GM12878 (cell line): ENCODE measurements at regions not wholly inside any gene's neighbourhood (a gene's known extent, or its start where the extent isn't known, plus 50 kb on each side); places are given as distances from the start of the nearest gene placed in this dataset.

Experiments used
- BCL11A ChIP-seq: IDR thresholded peaks from 2 replicates; pipeline ENCODE4 v1.6.1; 2011; ENCODE audit warnings: low read depth, low read length
- EZH2 ChIP-seq: IDR thresholded peaks from 2 replicates; pipeline ENCODE4 v1.6.1; 2012; ENCODE audit warnings: low read depth, mild to moderate bottlenecking, control low read depth, inconsistent platforms, low read length, borderline replicate concordance; ENCODE audit not compliant: control insufficient read depth
- NR2C1 ChIP-seq: fragments of 450-650 bp; IDR thresholded peaks from 2 replicates; pipeline ENCODE4 v1.6.1; 2017; ENCODE audit warnings: antibody characterized with exemption, mild to moderate bottlenecking, moderate library complexity
- TF ChIP-seq, protein P1 (sequence below), 3 experiments: IDR thresholded peaks in 2 of 3; conservative IDR thresholded peaks in 1 of 3; 2 replicates each; pipeline ENCODE4 v1.5.1; 2011; ENCODE audit warnings: low read depth in 3 of 3, low read length in 3 of 3, mild to moderate bottlenecking in 3 of 3, control low read depth in 2 of 3, moderate library complexity in 2 of 3, inconsistent platforms in 1 of 3, mixed read lengths in 1 of 3; ENCODE audit not compliant: control insufficient read depth in 2 of 3, insufficient read depth in 1 of 3; ENCODE audit errors: extremely low read depth in 1 of 3

DNA sequence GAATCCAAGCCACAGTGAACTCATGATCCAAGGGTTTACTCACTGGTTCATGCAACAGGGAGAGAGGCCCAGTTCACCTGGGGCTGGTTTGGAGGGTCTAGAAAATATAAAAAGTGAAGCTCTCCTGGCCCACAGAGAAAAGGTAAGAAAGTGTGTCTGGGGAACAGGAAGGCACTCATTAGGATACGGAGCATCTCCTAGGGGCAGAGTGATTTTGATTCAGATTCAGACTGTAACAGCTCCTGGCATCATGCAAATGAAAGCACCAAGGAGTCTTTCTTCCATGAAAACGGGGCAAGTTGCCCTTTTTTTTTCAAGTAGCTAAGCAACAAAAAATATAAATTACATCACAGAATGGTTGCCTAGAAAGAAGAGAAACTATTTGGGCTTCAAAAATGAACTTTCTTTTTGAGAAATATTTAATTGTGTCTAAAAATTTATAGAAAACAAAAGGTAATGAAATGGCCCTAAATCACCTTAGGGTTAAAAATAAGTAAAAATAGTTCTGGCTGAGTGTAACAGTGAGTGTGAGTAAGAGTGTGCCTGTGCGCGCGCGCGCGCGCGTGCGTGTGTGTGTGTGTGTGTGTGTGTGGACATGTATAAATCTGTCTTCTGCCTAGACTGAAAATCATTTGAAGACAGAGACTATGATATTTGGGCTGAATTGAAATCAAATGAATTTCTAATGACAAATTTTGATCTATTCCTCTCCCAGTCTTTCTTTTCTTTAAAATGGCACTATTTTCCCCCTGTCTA is 177.8 kb upstream of the ZNF462 start:
- TF ChIP-seq BCL11A: no peak
- TF ChIP-seq, protein P1, sequence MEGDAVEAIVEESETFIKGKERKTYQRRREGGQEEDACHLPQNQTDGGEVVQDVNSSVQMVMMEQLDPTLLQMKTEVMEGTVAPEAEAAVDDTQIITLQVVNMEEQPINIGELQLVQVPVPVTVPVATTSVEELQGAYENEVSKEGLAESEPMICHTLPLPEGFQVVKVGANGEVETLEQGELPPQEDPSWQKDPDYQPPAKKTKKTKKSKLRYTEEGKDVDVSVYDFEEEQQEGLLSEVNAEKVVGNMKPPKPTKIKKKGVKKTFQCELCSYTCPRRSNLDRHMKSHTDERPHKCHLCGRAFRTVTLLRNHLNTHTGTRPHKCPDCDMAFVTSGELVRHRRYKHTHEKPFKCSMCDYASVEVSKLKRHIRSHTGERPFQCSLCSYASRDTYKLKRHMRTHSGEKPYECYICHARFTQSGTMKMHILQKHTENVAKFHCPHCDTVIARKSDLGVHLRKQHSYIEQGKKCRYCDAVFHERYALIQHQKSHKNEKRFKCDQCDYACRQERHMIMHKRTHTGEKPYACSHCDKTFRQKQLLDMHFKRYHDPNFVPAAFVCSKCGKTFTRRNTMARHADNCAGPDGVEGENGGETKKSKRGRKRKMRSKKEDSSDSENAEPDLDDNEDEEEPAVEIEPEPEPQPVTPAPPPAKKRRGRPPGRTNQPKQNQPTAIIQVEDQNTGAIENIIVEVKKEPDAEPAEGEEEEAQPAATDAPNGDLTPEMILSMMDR (IDR thresholded peaks at IDR 0.05 in 2 of 3, conservative IDR thresholded peaks at IDR 0.05 in 1 of 3; ENCODE audit: control insufficient read depth in 2 of 3, extremely low read depth in 1 of 3, insufficient read depth in 1 of 3, low read depth in 3 of 3, low read length in 3 of 3): no peak
- no peak for TF ChIP-seq NR2C1
- no peak for TF ChIP-seq EZH2
